HG03442 (cell line): ENCODE measurements at regions not wholly inside any gene's neighbourhood (a gene's known extent, or its start where the extent isn't known, plus 50 kb on each side); places are given as distances from the start of the nearest gene placed in this dataset.
"Not testable (repeated sequence)": the region's sequence is repeated elsewhere in the genome, so short reads cannot be mapped to it uniquely, and the experiment has no call there.

Source experiments
- ATAC-seq: cut with Tn5 transposase; IDR thresholded peaks from one replicate; pipeline ENCODE4 v1.9.1; 2021; ENCODE audit warnings: mild to moderate bottlenecking, moderate library complexity; ENCODE audit not compliant: unreplicated experiment

DNA sequence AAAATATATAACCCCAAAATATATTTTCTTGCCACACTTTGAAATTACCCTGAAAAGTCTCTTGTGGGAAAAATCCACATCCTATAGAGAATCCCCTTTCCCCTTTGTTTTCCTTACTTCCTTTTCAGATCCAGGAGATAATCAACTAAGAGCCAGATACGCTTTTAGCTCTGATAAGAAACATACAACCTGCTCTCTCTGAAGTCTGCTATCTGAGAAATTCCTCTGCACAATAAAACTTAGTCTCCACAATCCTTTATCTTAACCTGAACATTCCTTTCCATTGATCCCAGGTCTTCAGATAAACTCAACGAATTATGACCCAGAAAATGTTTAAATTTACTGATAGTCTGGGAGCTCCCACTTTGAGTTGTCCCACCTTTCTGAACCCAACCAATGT, 233.4 kb upstream of the SETMAR start:
- ATAC-seq: no peak

DNA sequence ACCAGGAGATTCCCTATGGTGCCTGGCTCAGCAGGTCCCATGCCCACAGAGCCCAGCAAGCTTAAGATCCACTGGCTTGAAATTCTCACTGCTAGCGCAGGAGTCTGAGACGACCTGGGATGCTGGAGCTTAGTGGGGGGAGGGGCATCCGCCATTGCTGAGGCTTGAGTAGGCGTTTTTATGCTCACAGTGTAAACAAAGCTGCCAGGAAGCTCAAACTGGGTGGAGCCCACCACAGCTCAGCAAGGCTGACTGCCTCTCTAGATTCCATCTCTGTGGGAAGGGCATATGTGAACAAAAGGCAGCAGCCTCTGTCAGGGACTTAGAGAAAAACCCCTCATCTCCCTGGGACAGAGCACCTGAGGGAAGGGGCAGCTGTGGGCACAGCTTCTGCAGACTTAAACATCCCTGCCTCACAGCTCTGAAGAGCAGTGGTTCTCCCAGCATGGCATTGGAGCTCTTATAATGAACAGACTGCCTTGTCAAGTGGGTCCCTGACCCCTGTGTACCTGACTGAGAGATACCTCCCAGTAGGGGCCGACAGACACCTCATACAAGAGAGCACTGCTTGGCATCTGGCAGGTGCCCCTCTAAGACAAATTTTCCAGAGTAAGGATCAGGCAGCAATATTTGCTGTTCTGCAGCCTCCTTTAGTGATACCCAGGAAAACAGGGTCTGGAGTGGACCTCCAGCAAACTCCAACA, 231.5 kb upstream of the SETMAR start:
- no peak for ATAC-seq

DNA sequence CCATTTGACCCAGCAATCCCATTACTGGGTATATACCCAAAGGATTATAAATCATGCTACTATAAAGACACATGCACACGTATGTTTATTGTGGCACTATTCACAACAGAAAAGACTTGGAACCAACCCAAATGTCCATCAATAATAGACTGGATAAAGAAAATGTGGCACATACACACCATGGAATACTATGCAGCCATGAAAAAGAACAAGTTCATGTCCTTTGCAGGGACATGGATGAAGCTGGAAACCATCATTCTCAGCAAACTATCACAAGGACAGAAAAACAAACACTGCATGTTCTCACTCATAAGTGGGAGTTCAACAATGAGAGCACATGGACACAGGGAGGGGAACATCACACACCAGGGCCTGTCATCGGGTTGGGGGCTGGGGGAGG, 225.9 kb upstream of the SETMAR start:
- not testable (repeated sequence) for ATAC-seq

DNA sequence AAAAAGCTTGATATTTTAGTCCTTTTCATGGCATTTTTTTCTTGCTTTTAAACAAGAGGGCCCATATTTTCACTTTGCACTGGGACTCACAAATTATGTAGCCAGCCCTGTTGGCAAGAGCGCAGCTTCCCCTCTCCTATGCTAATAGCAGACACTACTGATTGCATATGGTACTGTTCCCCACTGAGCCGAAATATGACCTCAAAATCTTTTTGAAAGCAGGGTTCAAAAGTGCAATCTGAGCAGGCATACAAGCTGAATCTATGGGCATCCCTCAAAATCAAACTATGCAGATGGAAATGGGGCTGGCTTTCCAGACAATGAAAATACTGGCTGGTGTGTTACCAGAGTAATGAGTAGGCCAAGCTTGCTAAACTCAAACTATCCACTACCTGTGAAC, 225.2 kb upstream of the SETMAR start:
- ATAC-seq: no peak

DNA sequence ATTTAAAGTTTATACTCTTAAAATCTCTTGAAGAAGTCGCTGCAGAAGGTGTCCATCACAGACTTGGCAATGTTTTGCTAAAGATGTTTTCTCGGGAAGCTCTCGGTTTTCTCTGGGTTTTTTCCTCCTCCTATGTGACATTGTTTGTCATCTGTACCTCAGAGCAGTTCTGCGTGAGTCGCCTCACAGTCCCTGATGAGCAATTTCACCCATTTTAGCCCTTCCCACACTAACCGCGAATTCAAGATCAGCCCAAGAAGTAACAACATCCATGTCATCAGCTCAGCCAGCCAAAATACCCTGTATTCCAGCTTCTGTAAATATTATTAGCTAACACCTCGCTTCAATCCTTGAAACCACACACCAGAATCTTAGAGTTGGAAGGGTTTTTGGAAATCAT, 224.3 kb upstream of the SETMAR start:
- peak; percentile 92 for ATAC-seq

DNA sequence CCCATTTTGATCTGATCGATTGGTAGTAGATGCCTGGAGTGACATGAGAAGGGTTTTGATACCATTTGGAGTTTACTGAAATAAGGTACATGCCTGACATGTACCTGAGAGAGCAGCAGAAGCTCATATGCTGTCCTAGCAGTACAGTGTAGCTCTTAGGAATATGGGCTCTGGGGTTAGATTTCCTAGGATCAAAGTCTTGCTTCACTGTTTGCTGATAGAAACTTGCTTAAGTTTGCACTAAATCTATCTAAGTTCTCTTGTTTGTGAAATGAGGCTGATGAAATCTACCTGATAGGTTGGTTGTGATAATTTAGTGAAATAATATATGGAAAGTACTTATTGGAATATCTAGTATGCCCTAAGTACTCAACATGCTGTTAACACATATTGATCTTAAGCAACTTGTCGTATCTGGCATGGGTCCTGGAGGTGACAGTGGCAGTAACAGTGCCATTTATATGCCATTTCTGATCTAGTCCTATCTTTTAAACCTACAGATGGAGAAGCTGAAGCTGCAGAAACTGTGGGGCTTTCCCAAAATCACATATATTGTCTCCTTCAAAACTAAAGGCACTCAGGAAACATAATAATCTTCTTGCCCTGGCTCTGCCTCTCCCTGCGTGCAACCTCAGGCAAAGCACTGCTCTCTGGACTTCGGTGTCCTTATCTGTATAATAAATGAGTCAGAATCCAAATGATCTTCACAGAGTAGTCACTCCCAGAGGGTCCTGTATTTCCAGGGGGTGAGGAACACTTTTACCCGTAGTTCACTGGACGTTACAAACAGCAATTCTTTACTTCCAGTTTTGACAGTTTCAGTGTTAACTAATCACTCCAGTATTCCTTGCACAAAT, 223.6 kb upstream of the SETMAR start:
- ATAC-seq: peak; percentile 23

DNA sequence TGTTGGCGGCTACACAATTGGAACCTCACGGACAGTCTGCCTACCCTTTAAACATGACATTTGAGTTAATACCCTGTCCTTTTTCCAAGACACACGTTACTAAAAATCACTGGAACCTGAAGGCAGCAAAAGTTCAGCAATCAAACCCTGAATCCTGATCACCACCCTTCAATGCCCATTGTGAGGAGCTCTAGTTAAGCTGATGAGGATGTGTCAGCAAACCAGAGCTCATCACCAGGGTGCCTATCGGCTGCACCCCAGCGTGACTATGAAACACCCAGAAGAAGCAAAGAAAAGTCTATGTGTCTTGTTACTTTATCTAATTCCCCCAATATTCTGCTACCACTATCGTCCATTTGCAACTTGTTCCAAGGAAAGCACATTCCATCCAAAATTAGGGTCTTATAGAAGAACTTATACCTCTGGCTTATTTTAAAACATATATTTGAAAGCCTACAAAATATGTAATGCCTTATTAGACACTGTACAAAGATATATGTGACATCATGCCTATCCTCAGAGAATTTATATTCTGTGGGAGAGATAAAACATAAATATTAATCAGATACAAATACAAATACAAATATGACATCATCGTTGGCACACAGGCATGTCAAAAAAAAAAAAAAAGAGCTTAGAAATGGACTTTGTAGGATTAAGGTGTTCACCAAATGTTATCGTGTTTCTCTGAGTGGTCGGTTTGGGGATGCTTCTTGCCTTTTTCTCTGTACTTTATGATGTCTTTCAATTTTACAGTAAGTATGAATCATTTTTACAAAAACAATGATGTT, 219.7 kb upstream of the SETMAR start:
- ATAC-seq: no peak

DNA sequence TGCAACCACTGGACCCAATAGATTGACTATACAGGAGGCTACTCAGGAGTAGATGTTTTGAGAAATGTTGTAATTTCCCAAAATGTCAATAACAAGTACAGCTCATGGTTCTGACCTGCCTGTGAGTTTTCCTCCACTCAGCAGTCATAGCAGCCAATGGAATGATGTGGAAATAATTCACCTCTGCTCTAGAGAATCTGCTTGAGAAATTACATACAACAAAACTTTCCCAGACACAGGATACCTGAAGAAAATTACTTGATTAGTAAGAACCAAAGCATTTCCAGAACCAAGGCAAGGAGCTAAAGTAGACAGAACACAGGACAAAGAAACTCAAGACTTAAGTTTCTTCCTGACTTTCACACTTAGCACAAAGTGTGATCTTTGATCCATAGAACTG, 218.9 kb upstream of the SETMAR start:
- ATAC-seq: no peak

DNA sequence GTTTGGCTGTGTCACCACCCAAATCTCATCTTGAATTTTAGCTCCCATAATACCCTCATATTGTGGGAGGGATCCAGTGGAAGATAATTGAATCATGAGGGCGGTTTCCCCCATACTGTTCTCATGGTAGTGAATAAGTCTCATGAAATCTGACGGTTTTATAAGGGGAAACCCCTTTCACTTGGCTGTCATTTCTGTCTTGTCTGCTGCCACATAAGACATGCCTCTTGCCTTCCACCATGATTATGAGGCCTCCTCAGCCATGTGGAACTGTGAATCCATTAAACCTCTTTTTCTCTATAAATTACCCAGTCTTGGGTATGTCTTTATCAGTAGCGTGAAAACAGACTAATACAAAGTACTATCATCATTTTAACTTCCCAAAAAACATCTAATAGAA, 216.5 kb upstream of the SETMAR start:
- ATAC-seq: not testable (repeated sequence)

DNA sequence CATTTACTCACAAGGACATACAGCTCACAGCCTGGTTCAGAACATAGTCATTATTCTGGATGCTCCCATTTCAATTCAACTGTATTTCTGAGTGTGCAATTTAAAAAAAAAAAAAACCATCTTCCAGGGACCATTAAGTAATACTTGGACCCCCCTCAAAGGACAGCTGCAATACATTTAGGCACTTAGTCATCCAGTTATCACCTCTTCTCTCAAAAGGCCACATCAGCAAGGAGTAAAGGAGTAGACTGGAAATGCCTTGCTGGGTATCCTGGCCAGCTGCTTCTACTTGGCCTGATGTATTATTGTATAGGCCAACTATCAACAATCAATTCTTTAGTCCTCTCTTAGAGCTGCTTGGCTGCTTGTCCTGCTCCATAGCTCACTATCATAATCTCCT, 211.4 kb upstream of the SETMAR start:
- no peak for ATAC-seq

DNA sequence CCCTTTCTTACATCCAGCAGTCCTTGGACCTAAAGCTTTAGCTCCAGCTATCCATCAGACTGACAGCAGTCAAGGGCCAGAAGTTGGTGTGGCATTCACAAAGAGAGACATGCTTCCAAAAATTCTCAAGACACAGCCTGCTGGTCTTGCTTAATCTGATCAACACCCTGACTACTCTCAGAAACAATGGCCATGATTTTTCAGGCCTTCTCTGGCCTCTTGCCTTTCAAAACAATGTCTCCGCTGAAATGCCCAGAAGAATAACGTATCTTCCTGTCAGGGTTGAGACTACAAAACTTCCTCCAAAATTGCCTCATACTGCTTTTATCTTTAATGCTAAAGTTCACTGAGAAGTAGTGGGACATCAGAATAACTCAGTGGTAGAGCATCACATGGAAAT, 205.4 kb upstream of the SETMAR start:
- no peak for ATAC-seq

DNA sequence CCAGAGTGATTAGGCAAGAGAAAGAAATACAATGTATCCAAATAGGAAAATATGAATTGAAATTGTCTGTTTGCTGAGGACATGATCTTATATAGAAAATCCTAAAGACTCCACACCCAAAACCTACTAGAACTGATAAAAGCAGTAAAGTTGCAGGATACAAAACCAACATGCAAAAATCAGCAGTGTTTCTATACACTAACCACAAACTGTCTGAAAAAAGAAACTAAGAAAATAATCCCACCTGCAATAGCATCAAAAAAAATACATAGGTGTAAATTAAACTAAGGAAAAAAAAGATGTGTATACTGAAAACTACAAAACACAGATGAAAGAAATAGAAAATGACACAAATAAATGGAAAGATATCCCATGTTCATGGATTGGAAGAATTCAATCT, 203.6 kb upstream of the SETMAR start:
- no peak for ATAC-seq

DNA sequence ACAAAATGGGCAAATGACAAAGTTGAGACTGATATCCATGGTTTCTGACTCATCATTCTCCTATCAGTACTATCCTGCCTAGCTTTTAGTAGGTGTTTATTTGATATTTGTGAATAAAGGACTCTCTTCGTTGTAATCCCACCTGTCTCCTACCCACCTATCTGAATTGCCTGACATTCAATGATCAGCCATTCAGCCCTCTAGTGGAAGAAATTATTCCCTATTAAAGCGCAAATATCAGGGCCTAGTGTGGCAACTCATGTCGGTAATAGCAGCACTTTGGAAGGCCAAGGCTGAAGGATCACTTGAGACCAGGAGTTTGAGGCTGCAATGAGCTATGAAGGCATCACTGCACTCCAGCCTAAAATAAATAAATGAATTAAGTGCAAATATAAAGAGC, 195.7 kb upstream of the SETMAR start:
- no peak for ATAC-seq

DNA sequence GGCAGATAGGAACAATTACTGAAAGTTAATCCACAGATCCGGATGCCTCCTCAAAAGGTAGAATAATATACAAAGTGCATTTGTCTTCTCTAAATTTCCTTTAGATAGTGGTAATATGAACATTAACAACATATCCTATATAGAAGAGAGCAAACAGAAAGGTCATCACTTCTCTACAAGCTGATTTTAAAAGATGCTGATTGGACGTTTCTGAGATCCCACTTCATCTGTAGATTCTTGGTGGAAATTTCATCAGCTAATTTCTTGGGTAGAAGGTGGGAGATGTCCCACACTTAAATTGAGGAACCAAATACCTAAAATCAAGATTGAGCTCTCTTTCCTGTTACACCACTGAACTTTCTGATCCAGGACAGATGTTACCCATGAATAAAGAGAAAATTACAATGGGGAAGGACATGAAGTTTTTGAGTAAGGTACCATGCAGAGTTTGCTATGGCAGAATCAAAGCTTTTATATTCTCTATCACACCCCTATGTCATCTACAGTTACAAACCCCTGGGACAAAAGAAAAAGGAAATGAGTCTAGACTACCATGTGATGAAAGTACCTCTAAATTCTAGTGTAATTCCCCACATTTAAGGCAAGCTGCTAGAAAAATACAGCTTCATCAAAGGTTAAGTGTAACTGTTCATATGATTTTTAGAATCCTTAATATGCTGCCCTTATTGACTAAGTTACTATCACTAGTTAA, 189.2 kb upstream of the SETMAR start:
- no peak for ATAC-seq

DNA sequence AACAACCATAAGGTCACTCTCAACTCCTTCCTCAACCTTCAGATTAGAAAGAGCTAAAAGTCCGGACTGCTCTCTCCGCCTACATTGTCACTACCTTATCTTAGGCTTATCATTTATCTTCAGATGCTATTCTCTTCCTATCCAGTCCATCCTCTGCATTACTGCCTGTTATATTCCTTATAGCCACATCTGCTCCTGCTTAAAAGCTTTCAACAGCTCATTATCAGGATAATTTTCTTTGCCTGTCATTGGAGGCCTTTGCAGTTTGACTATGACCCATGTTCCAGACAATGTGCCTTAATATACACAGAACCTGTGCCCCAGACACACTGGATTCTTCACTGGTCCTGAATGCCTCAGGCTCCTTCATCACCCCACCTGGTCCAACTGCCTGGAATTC, 184.1 kb upstream of the SETMAR start:
- ATAC-seq: no peak

DNA sequence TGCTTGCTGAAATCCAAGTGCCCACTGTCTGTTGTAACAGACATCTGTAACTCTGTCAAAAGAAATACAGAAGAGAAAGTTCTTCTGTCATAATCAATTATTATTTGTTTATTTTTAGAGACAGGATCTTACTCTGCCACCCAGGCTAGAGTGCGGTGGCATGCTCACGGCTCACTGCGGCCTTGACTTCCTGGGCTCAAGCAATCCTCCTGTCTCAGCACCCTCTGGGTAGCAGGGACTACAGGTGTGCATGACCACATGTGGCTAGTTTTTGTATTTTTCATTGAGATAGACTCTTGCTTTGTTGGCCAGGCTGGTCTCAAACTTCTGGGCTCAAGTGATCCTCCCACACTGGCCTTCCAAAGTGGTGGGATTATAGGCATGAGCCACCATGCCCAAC, 177.6 kb upstream of the SETMAR start:
- ATAC-seq: no peak

DNA sequence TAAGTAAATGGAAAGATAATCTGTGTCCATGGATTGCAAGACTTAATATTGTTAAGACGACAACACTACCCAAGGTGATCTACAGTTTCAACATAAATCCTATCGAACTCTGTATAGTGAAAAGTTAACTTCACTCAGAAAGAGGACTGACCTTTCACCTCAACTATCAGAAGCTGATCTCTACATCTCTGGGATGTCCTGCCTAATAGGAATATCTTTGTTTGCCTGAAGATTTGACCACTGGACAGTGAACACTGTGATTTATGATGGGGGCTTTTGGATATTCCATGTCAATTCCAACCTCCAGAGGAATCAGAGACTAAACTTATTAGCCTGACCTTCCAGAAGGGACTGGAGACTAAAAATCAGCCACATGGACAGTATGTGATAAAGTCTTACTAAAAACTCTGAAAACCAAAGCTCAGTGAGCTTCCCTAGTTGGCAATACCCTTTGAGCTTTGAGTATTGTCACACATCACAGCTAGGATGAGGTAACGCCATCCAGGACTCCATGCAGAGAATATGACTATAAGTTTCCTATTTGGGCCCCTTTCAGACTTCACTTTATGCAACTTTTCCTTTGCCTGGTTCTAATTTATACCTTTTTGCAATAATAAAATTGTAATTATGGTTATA, 164.9 kb upstream of the SETMAR start:
- no peak for ATAC-seq

DNA sequence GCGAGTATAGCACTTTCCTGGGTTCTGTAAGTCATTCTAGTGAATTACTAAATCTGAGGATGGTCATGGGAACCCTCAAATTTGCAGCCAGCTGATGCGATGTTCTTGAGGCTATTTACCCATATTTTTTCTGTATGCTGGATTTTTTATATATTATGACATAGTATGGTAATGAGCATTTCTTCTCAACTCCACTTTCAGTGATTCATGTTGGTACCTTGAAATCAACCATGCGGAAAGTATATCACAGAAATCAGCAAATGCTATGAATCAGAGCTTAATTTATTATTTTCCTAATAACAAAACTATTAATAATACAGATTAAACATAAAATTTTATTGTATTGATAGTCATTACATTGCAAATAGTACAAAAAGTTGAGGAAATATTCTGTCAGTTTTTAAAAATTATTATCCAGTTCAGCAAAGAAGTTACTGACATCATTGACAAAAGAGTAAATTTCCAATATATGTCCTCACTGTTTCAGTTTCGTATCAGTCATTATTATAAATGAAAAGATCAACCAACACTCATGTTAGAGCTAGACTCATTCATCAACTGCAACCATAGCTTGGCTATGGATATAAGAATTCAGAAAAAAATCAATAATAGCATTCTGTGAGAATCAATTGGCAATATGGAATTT, 164.3 kb upstream of the SETMAR start:
- no peak for ATAC-seq

DNA sequence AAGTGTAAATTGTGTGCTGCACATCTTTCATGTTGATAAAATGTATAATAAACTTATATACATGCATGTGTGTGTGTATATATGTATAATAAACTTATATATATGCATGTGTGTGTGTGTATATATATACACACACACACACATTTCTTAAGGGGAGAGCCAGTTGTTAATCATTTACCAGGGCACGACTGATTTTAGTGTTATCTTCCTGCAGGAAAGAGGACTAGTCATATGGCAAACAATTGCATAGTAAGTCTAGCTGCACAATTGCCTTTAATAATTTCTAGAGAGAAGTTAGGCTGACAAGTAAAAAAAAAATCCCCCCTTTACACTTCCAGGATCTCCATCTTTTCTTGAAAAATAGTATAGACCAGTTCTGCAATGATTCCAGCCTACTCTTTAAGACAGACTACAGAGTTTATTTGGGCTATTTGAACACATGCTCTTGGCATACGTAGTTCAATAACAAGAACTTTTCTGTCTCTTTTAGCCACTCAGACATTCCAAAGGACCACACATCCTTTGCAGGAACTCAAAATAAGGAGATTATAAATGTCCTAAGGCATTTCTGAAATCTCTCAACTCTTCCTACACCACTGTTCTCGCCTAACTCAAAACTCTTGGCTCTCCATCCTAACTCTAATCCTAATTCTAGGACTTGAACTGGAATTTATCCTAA, 163.6 kb upstream of the SETMAR start:
- no peak for ATAC-seq

DNA sequence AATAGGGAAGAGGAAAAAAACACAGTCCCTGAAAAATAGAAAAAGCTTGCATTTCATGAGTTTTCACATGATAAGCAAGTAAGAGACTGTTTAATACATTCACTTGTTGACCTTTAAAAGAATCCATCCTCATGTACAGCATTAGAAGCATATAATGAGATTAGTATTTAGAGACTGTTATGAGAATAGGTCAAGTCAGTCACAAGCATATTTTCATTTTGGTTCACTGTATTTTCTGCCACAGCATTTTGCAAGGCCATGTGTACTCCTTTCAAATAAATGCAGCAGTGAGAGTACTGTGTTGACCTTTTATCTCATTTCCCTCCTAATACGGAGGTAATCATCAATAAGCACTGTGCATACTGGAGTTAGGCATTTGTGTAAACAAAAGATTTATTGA, 162.2 kb upstream of the SETMAR start:
- no peak for ATAC-seq
